ENCODE measurements at regions not wholly inside any gene's neighbourhood (a gene's known extent, or its start where the extent isn't known, plus 50 kb on each side); places are given as distances from the start of the nearest gene placed in this dataset.
"Not testable (repeated sequence)": the region's sequence is repeated elsewhere in the genome, so short reads cannot be mapped to it uniquely, and the experiment has no call there.

- ATAC-seq (replicated peaks): no peak
- H3K27ac Mint-ChIP-seq: no peak overlapping the region
Observed at GRCh38 chr1:201634261-201634660, 95.3 kb downstream of the NAV1 start.

GRCh38 chr1:201636097-201636496 is 97.2 kb downstream of the NAV1 start:
- no peak overlapping the region for H3K4me3 Mint-ChIP-seq
- no peaks in the 10 kb centered on the region for H3K36me3 Mint-ChIP-seq (ENCODE audit: insufficient read depth)
- H3K27me3 Mint-ChIP-seq: peaks cover 2 to 22% of the 10 kb centered on the region in 2 donors
- H3K27ac Mint-ChIP-seq: no peak overlapping the region
- DNase-seq: no peak
- no peak for ATAC-seq (replicated peaks)
- H3K4me1 Mint-ChIP-seq (ENCODE audit: low read depth in 2 of 2): peaks cover 0 to 1% of the 10 kb centered on the region in 2 donors
- no peaks in the 10 kb centered on the region for H3K9me3 Mint-ChIP-seq

More at GRCh38 chr1:201634261-201634660, 95.3 kb downstream of the NAV1 start:
- Mint-ChIP-seq H3K4me1 (ENCODE audit: low read depth in 2 of 2) (peaks cover 0 to 1% of the 10 kb centered on the region in 2 donors), H3K9me3 (no peaks in the 10 kb centered on the region), H3K4me3 (no peak overlapping the region), H3K27me3 (peaks cover 6 to 27% of the 10 kb centered on the region in 2 donors), H3K36me3 (ENCODE audit: insufficient read depth) (no peaks in the 10 kb centered on the region)
- no peak for DNase-seq

GRCh38 chr1:201636510-201636971 is 97.6 kb downstream of the NAV1 start:
- Mint-ChIP-seq H3K4me3 (no peak overlapping the region), H3K9me3 (no peaks in the 10 kb centered on the region), H3K27me3 (peaks cover 0 to 21% of the 10 kb centered on the region in 2 donors), H3K4me1 (ENCODE audit: low read depth in 2 of 2) (peaks cover 0 to 1% of the 10 kb centered on the region in 2 donors), H3K36me3 (ENCODE audit: insufficient read depth) (no peaks in the 10 kb centered on the region), H3K27ac (no peak overlapping the region)
- DNase-seq: no peak
- ATAC-seq (replicated peaks): no peak

- no peaks in the 10 kb centered on the region for H3K9me3 Mint-ChIP-seq
- no peak for ATAC-seq (replicated peaks)
- DNase-seq: no peak
- peaks cover 4 to 16% of the 10 kb centered on the region in 2 donors for H3K27me3 Mint-ChIP-seq
- no peaks in the 10 kb centered on the region for H3K4me1 Mint-ChIP-seq (ENCODE audit: low read depth in 2 of 2)
- no peaks in the 10 kb centered on the region for H3K36me3 Mint-ChIP-seq (ENCODE audit: insufficient read depth)
- no peak overlapping the region for H3K4me3 Mint-ChIP-seq
- no peak overlapping the region for H3K27ac Mint-ChIP-seq
Observed at GRCh38 chr1:201637282-201638079, 98.6 kb downstream of the NAV1 start.

GRCh38 chr1:201639391-201639790 is 100.5 kb downstream of the NAV1 start:
- peaks cover 13 to 21% of the 10 kb centered on the region in 2 donors for H3K27me3 Mint-ChIP-seq

GRCh38 chr1:201639826-201640225 is 100.9 kb downstream of the NAV1 start:
- no peak overlapping the region for H3K4me3 Mint-ChIP-seq
- H3K27me3 Mint-ChIP-seq: peaks cover 15 to 25% of the 10 kb centered on the region in 2 donors
- no peak overlapping the region for H3K27ac Mint-ChIP-seq
- no peak for ATAC-seq (replicated peaks)
- DNase-seq: no peak
- no peaks in the 10 kb centered on the region for H3K36me3 Mint-ChIP-seq (ENCODE audit: insufficient read depth)
- no peaks in the 10 kb centered on the region for H3K9me3 Mint-ChIP-seq
- no peaks in the 10 kb centered on the region for H3K4me1 Mint-ChIP-seq (ENCODE audit: low read depth in 2 of 2)

More at GRCh38 chr1:201639391-201639790, 100.5 kb downstream of the NAV1 start:
- Mint-ChIP-seq H3K36me3 (ENCODE audit: insufficient read depth) (no peaks in the 10 kb centered on the region), H3K27ac (no peak overlapping the region), H3K4me1 (ENCODE audit: low read depth in 2 of 2) (no peaks in the 10 kb centered on the region), H3K9me3 (no peaks in the 10 kb centered on the region), H3K4me3 (no peak overlapping the region)
- ATAC-seq (replicated peaks) (no peak), DNase-seq (no peak)

GRCh38 chr1:201640624-201641023 is 101.7 kb downstream of the NAV1 start:
- Mint-ChIP-seq H3K27me3 (peaks cover 18 to 26% of the 10 kb centered on the region in 2 donors), H3K9me3 (no peaks in the 10 kb centered on the region), H3K4me3 (no peak overlapping the region), H3K4me1 (ENCODE audit: low read depth in 2 of 2) (no peaks in the 10 kb centered on the region), H3K36me3 (ENCODE audit: insufficient read depth) (no peaks in the 10 kb centered on the region), H3K27ac (no peak overlapping the region)
- no peak for DNase-seq
- no peak for ATAC-seq (replicated peaks)

GRCh38 chr1:201641524-201642253 is 102.8 kb downstream of the NAV1 start:
- Mint-ChIP-seq H3K36me3 (ENCODE audit: insufficient read depth) (no peaks in the 10 kb centered on the region), H3K9me3 (no peaks in the 10 kb centered on the region), H3K27ac (no peak overlapping the region), H3K4me1 (ENCODE audit: low read depth in 2 of 2) (no peaks in the 10 kb centered on the region), H3K4me3 (no peak overlapping the region), H3K27me3 (peaks cover 25 to 33% of the 10 kb centered on the region in 2 donors)
- ATAC-seq (replicated peaks) (no peak), DNase-seq (no peak)

GRCh38 chr1:201643835-201644104 is 104.8 kb downstream of the NAV1 start:
- Mint-ChIP-seq H3K27me3 (peaks cover 43 to 50% of the 10 kb centered on the region in 2 donors), H3K27ac (no peak overlapping the region), H3K4me3 (no peak overlapping the region), H3K36me3 (ENCODE audit: insufficient read depth) (no peaks in the 10 kb centered on the region), H3K4me1 (ENCODE audit: low read depth in 2 of 2) (no peaks in the 10 kb centered on the region), H3K9me3 (no peaks in the 10 kb centered on the region)
- no peak for ATAC-seq (replicated peaks)
- no peak for DNase-seq

- no peak for ATAC-seq (replicated peaks)
- H3K4me1 Mint-ChIP-seq (ENCODE audit: low read depth in 2 of 2): no peaks in the 10 kb centered on the region
- H3K27ac Mint-ChIP-seq: no peak overlapping the region
- no peaks in the 10 kb centered on the region for H3K36me3 Mint-ChIP-seq (ENCODE audit: insufficient read depth)
- H3K9me3 Mint-ChIP-seq: no peaks in the 10 kb centered on the region
- no peak for DNase-seq
- peaks cover 44 to 50% of the 10 kb centered on the region in 2 donors for H3K27me3 Mint-ChIP-seq
- H3K4me3 Mint-ChIP-seq: no peak overlapping the region
Observed at GRCh38 chr1:201644197-201644596, 105.3 kb downstream of the NAV1 start.

- not testable (repeated sequence) for H3K9me3 Mint-ChIP-seq; H3K4me1 Mint-ChIP-seq (ENCODE audit: low read depth in 2 of 2); H3K4me3 Mint-ChIP-seq; ATAC-seq (replicated peaks); H3K36me3 Mint-ChIP-seq (ENCODE audit: insufficient read depth); DNase-seq; H3K27ac Mint-ChIP-seq
- peaks cover 50 to 52% of the 10 kb centered on the region in 2 donors for H3K27me3 Mint-ChIP-seq
Observed at GRCh38 chr1:201645000-201645399, 106.1 kb downstream of the NAV1 start.

GRCh38 chr1:201645956-201646355 is 107.0 kb downstream of the NAV1 start:
- Mint-ChIP-seq H3K27me3 (peaks cover 55 to 62% of the 10 kb centered on the region in 2 donors), H3K4me3 (no peak overlapping the region), H3K9me3 (no peaks in the 10 kb centered on the region), H3K36me3 (ENCODE audit: insufficient read depth) (peaks cover 5% of the 10 kb centered on the region), H3K27ac (no peak overlapping the region), H3K4me1 (ENCODE audit: low read depth in 2 of 2) (peaks cover 0 to 3% of the 10 kb centered on the region in 2 donors)
- ATAC-seq (replicated peaks): no peak
- DNase-seq: no peak

- Mint-ChIP-seq H3K27me3 (peaks cover 60 to 67% of the 10 kb centered on the region in 2 donors), H3K9me3 (no peaks in the 10 kb centered on the region), H3K27ac (no peak overlapping the region), H3K36me3 (ENCODE audit: insufficient read depth) (peaks cover 5% of the 10 kb centered on the region), H3K4me1 (ENCODE audit: low read depth in 2 of 2) (peaks cover 0 to 3% of the 10 kb centered on the region in 2 donors), H3K4me3 (no peak overlapping the region)
- ATAC-seq (replicated peaks) (no peak), DNase-seq (no peak)
Observed at GRCh38 chr1:201646411-201647022, 107.6 kb downstream of the NAV1 start.

All from effector memory CD8-positive, alpha-beta T cell (primary cell).